Stimulated activated CD4-positive, alpha-beta T cell treated with anti-CD3 and anti-CD28 coated beads, Interleukin-2, amount 100 ng/mL, for 4 hours (primary cell): ENCODE measurements at regions not wholly inside any gene's neighbourhood (a gene's known extent, or its start where the extent isn't known, plus 50 kb on each side); places are given as distances from the start of the nearest gene placed in this dataset.
"Not testable (repeated sequence)": the region's sequence is repeated elsewhere in the genome, so short reads cannot be mapped to it uniquely, and the experiment has no call there.

Source experiments
- DNase-seq: peaks from one replicate; pipeline ENCODE4 v3.0.0-alpha.2; 2020; ENCODE audit warnings: low read depth

DNA sequence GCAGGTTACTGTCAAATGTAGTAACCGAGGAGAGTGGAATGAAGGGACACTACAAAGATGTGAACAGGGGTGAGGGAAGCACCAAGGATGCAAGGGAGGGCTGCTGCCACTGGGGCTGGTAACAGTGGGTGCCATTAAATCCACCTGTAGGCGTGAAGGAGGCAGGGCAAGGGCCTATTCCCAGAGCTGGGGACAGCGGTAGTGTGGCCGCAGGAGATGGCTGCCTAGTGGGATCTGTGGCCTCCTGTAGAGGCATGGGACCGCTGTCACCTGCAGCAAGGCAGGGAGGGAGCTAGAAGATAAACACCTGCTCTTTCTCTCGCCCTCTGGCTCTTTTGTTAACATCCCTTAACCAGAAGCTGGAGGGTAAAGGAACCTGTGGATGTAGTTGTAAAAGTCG is 80.5 kb upstream of the CNIH3 start:
- DNase-seq = no peak

DNA sequence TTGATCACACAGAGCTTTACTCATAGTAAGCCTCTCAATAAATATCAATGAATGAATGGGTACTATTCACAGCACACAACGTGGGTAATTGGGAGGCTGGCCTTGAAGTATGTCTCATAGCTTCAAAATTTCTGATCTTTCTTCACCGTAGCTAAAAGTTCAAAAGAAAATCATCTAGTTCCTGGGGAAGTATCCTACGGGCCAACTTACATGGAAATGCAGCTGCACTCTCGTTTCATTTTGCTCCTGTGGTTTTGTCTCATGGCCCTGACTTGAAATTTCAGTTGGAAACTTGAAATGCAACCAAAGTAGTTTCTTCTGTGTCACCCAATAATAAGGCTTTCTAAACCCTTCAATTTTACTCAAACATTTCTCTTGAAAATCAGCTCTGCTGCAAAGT is 76.1 kb upstream of the CNIH3 start:
- no peak for DNase-seq

GRCh38 chr1:224540535-224540934 is 75.6 kb upstream of the CNIH3 start:
- DNase-seq = no peak

GRCh38 chr1:224541072-224541790 is 74.9 kb upstream of the CNIH3 start:
- no peak for DNase-seq

DNA sequence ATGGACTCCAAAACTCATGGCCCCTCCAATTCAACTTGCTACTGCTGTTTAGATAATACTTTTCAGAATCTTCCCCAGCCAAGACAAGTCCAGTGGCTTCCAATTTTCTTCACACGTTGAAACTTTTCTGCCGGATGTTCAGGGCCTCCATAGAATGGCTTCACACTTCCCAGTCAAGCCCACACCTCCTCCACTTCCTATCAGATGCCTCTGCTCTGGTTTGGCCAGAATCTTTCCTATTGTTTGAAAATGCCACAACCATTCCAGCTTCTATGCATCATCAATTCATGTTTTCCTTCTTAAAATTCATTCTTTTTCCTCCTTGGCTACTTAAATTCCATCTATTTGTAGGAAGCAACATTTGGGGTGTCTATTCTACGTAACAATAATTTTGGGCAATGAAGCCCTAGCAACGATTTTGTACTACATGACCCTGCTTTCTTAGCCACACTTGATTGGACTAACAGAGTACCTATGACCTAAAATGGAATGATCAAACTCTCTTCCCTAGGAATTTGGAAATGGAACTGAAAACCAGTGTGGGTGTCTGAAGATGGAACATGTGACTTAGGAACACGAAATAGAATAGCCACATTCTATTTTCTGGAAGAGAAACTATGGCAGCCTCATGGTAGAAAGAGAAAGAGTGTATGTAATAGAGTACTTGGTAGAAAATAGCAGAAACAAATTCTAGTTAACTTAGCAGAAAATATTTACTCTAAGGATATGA is 74.1 kb upstream of the CNIH3 start:
- DNase-seq = no peak

DNA sequence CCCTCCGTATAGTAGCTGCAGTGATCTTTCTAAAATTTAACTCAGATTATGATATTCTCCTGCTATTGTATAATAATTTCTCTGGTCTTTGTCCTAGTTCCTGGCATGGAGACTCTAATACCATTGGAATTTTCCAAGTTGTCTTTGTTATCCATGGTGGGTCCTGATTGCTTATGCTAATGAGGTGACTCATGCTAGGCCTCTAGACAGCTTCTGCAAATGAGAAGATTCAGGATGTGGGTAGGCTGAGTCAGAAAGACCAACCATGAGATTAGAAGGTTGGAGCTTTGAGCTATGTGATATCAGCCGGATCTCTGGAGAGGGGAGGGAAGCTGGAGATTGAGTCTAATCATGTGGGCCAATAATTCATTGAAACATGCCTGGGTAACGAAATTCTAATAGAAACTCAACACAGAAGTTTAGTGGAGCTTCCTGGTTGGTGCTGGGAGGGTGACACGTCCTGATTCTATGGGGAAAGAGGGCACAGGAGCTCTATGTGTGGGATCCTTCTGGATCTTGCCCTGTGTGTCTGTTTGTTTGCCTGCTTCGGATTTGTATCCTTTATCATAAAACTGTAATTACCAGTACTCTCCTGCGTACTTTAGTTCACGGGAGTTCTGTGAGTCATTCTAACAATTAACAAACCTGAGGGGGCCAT is 73.2 kb upstream of the CNIH3 start:
- no peak for DNase-seq

- no peak for DNase-seq
Observed at GRCh38 chr1:224543453-224543852, 72.7 kb upstream of the CNIH3 start.

- DNase-seq = no peak
Observed at GRCh38 chr1:224544346-224545110, 71.6 kb upstream of the CNIH3 start.

DNA sequence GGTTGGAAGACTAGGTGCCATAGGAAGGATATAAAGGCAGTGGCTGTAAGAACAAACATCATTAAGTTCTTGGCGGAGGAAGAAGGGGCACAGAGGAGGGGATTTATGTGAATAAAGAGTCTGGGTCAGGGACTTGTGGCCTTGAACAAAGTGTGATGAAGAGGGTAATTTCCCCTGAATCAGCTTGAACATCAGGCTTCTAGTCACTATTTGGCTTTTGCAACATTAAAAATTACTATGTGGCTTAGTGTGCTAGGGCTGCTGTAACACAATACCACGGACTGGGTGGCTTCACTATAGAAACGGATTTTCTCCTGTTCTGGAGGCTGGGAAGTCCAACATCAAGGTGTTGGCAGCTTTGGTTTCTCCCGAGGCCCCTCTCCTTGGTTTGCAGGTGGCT is 70.5 kb upstream of the CNIH3 start:
- DNase-seq = no peak

DNA sequence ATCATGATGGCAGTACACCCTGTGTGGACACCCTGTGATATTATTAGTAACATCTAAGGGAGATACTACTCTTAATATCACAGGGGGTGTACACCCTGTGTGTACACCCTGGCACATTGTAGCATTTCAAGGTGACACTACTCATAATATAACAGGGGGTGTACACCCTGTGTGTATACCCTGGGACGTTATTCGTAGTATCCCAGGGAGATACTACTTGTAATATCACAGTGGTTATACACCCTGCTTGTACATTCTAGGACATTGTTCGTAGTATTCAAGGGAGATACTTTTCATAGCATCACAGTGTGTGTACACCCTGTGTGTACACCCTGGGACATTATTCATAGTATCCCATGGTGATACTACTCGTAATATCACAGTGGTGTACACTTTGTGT is 67.4 kb upstream of the CNIH3 start:
- DNase-seq = no peak

GRCh38 chr1:224551189-224551588 is 64.9 kb upstream of the CNIH3 start:
- DNase-seq = not testable (repeated sequence)

DNA sequence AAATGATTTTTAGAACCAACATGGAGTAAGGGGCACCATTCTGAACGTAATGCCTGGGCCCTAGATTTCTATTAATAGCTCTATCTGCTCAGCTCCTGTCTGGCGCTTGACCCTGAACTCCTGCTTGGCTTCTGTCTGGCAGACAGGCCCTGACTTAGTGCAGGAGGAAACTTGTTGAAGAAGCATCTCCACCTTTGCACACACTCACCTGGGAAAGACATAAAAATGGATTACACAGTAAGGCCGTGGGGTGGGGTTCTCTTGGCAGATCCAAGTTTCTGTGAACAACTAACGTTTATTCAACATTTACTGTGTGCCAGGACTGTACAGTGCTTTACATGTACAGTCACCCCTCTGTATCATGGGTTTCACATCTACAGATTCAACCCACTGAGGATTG is 62.1 kb upstream of the CNIH3 start:
- no peak for DNase-seq

DNA sequence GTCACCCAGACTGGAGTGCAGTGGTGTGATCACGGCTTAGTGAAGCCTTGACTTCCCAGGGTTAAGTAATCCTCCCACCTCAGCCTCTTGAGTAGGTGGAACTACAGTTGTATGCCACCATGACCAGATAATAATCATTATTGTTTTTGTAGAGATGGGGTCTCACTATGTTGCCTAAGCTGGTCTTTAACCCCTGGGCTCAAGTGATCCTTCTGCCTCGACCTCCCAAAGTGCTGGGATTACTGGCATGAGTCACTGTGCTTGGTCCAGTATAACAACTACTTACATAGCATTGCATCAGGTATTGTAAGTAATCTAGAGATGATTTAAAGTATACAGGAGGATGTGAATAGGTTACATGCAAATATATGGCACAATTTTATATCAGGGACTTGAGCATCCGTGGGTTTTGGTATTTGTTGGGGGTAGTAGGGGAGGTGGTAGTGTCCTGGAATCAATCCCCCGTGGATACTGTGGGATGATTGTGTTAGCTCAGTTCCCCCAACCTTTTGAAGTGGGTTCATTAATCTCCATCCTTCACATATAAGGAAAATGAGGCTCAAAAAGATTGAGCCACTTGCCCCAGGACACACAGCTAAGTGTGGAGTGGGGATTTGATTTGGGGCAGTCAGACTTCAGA is 61.4 kb upstream of the CNIH3 start:
- DNase-seq = no peak

DNA sequence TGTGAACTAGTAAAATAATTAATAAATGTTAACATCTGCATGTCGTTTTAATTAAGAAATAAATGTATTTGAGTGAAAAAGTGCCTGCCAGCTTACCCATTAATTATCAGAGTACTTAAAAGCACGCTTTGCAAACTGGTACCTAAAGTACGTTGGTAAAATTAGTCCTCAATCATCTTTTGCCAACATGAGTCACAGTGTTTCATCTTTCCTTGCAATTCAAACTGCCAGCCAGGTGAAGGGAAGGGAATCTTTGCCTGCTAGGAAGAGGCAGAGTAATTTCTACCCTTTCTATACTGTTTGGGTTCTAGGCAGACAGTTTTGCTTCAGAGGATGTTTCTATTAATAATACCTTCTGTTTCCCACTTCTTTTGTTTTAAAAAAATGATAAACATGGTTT is 57.2 kb upstream of the CNIH3 start:
- no peak for DNase-seq

DNA sequence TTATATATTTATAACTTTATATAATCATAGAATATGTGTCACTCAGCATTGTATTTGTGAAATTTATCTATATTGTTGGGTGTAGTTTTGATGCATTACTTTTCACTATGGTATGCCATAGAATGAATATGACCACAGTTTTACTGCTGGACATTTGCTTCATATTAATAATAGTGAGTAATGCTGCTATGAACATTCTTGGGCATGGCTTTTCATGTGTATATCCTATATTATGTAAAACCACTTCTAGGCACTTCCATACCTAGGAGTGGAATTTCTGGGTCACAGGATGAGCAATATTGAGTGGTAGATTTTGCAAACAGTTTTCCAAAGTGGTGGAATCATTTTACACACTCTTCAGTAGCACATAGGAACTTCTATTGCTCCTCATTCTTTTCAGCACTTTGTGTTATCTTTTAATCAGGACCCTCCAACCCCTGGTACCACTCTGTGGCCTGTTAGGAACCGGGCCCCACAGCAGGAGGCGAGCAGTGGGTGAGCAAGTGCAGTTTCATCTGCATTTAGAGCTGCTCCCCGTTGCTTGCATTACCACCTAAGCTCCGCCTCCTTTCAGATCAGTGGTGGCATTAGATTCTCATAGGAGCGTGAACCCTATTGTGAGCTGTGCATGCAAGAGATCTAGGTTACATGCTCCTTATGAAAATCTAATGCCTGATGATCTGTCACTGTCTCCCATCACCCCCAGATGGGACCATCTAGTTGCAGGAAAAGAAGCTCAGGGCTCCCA is 56.0 kb upstream of the CNIH3 start:
- DNase-seq = no peak

DNA sequence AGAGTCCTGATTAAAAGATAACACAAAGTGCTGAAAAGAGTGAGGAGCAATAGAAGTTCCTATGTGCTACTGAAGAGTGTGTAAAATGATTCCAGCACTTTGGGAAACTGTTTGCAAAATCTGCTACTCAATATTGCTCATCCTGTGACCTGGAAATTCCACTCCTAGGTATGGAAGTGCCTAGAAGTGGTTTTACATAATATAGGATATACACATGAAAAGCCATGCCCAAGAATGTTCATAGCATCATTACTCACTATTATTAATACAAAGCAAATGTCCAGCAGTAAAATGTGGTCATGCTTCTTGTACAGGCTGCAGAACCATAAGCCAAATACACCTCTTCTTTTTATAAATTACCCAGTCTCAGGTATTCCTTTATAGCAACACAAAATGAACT is 53.2 kb upstream of the CNIH3 start:
- DNase-seq = not testable (repeated sequence)

DNA sequence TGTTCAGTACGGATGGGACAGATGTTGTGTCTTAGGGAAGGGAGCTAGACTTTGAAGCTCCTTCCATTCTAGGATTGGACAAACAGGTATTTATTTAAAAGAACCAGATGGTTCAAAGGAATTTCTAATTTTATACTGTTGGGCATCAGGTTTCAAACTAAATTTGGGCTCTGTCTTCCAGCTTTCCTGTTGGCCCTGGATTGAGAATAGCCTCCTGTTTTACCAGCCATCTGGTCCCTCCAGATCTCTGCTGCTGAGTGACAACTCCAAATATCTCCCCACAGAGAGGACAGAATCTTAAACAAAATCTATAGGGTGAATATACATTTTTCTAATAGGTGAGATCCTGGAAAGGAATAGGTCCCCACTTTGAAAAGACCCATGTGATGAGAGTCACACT is 52.5 kb upstream of the CNIH3 start:
- DNase-seq = no peak

DNA sequence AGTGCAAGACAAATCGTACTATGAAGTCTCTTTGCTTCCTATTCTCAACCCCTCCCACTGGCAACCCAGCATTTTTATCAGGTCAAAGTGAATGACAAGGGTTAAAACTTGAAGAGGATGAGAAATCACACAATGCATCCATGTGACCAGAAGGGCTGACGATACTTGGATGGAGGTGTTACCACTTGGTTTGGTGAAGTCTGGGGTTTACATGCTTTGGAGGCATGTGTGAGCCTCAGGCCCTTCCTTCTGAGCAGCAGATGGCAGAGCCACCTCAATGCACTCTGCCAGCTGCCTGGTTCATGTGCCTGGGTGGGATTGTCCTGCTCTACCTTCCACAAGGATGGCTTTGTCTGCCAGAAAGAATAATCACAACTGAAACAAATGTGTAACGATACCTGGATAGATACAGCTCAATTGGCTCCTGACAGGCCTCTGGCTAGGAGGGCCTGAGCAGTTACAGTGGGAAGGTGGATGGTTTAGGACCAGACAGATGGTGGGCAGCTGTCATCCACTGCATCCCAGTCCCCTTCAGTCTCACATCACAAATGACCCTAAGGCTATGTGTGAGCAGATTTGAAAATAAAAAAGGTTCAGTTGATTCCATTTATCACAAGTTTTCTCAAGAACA is 51.5 kb upstream of the CNIH3 start:
- DNase-seq = no peak

GRCh38 chr1:224565186-224565585 is 50.9 kb upstream of the CNIH3 start:
- no peak for DNase-seq

- DNase-seq = no peak
Observed at GRCh38 chr1:224565611-224566406, 50.3 kb upstream of the CNIH3 start.
